PFSK-1 (cell line): ENCODE measurements at regions not wholly inside any gene's neighbourhood (a gene's known extent, or its start where the extent isn't known, plus 50 kb on each side); places are given as distances from the start of the nearest gene placed in this dataset.

Experiments used
- FOXP2 ChIP-seq: optimal IDR thresholded peaks from 2 replicates; pipeline ENCODE3; 2011; ENCODE audit warnings: borderline replicate concordance, control low read depth, inconsistent platforms; ENCODE audit not compliant: insufficient read depth; ENCODE audit errors: extremely low read length, extremely low read depth
- POLR2AphosphoS5 ChIP-seq: IDR thresholded peaks from 2 replicates; pipeline ENCODE4 v1.6.1; 2012; ENCODE audit warnings: low read depth, mild to moderate bottlenecking, control low read depth, low read length, moderate library complexity
- REST ChIP-seq, 2 experiments: IDR thresholded peaks; 2 replicates each; pipeline versions ENCODE4 v1.6.1 to v1.8.0; 2011 to 2012; ENCODE audit warnings: low read depth in 2 of 2, low read length in 2 of 2, control low read depth in 1 of 2, inconsistent platforms in 1 of 2, mild to moderate bottlenecking in 1 of 2, moderate library complexity in 1 of 2; ENCODE audit not compliant: insufficient read depth in 1 of 2
- SIN3A ChIP-seq: IDR thresholded peaks from 2 replicates; pipeline ENCODE4 v1.6.1; 2012; ENCODE audit warnings: mild to moderate bottlenecking, low read length, moderate library complexity, borderline replicate concordance; ENCODE audit not compliant: insufficient read depth
- TAF1 ChIP-seq: IDR thresholded peaks from 2 replicates; pipeline ENCODE4 v1.6.1; 2012; ENCODE audit warnings: low read length, control low read depth, borderline replicate concordance; ENCODE audit not compliant: insufficient read depth

DNA sequence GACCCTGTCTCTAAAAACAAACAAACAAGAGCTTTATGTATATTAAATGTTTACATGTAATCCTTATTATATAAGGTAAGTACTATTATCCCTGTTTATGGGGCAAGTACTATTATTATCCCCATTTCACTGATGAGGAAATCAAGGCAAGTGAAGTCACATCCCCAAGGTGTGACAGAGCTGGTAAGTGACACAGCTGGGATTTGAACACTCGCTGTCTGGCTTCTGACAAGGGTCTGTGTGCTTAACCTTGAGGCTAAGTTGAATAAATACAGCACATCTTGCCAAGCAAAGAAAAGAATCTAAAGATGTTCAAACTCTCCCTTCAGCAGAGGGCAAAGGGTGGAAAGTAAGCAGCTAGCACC is 167.9 kb upstream of the IRF2BP2 start:
- TF ChIP-seq POLR2AphosphoS5: no peak
- TF ChIP-seq TAF1: no peak
- no peak for TF ChIP-seq SIN3A
- no peak for TF ChIP-seq REST (IDR thresholded peaks at IDR 0.05; ENCODE audit: insufficient read depth in 1 of 2, low read depth in 2 of 2, low read length in 2 of 2)
- TF ChIP-seq FOXP2: no peak

- TF ChIP-seq SIN3A: no peak
- no peak for TF ChIP-seq REST (IDR thresholded peaks at IDR 0.05; ENCODE audit: insufficient read depth in 1 of 2, low read depth in 2 of 2, low read length in 2 of 2)
- no peak for TF ChIP-seq FOXP2
- no peak for TF ChIP-seq POLR2AphosphoS5
- no peak for TF ChIP-seq TAF1
These were observed 167.2 kb upstream of the IRF2BP2 start for GRCh38 chr1:234776876-234777855.

GRCh38 chr1:234776256-234776875 is 166.4 kb upstream of the IRF2BP2 start:
- no peak for TF ChIP-seq REST (IDR thresholded peaks at IDR 0.05; ENCODE audit: insufficient read depth in 1 of 2, low read depth in 2 of 2, low read length in 2 of 2)
- TF ChIP-seq TAF1: no peak
- no peak for TF ChIP-seq FOXP2
- no peak for TF ChIP-seq SIN3A
- no peak for TF ChIP-seq POLR2AphosphoS5

DNA sequence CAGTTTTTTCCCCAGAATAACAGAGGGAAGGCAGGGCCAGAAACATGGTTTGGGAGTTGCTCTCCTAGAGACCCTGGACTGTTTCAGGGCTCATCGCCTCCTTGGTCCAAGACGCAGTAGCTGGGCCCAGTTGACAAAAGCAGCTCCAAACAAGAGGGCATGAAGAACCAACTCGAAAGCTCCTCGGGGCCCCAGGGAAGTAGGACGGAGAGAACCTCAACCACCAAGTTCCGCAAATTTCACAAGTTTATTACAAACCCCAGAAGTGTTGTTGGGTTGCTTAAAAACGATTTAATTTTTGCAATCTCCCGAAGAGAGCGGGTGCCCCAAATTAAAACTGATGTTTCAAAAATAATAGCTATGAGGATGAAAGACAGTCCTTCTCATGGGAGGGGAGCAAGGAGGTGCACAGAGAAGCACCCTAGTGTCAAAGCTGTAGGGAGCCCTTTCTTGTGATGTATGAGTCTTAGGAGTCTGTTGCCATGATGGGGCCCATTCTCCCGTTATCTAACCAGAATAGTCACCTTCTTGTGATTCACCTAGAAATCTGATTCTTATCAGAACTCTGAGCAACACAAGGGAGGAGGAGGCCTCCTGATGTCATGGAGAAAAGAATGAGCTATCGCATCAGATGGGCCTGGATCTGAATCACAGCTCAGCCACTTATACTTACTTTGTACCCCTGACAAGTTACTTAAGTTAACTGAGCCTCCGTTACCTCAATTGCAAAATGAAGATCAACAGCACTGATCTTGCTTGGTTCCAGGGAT is 165.7 kb upstream of the IRF2BP2 start:
- no peak for TF ChIP-seq FOXP2
- no peak for TF ChIP-seq POLR2AphosphoS5
- TF ChIP-seq REST (IDR thresholded peaks at IDR 0.05; ENCODE audit: insufficient read depth in 1 of 2, low read depth in 2 of 2, low read length in 2 of 2): no peak
- TF ChIP-seq TAF1: no peak
- no peak for TF ChIP-seq SIN3A
